NCI-H82 (cell line): ENCODE measurements at regions not wholly inside any gene's neighbourhood (a gene's known extent, or its start where the extent isn't known, plus 50 kb on each side); places are given as distances from the start of the nearest gene placed in this dataset.
A peak's percentile ranks its signal among the peaks of the same experiment; 100 is the strongest.

ENCODE experiments used
- DNase-seq: peaks from one replicate; lab custom pipeline; 2025; lab: John Stamatoyannopoulos, UW

GRCh38 chr11:116250155-116250554 is 522.6 kb downstream of the BUD13 start:
- no peak for DNase-seq

GRCh38 chr11:116249561-116249960 is 523.2 kb downstream of the BUD13 start:
- DNase-seq = no peak

- no peak for DNase-seq
Observed at GRCh38 chr11:116244889-116245288, 527.9 kb downstream of the BUD13 start.

GRCh38 chr11:116244439-116244838 is 528.3 kb downstream of the BUD13 start:
- no peak for DNase-seq

- DNase-seq = no peak
Observed at GRCh38 chr11:116243991-116244390, 528.8 kb downstream of the BUD13 start.

GRCh38 chr11:116242006-116242405 is 530.8 kb downstream of the BUD13 start:
- no peak for DNase-seq

- DNase-seq = peak; percentile 10
Observed at GRCh38 chr11:116240710-116241109, 532.1 kb downstream of the BUD13 start.

- DNase-seq = no peak
Observed at GRCh38 chr11:116239247-116239646, 533.5 kb downstream of the BUD13 start.

GRCh38 chr11:116234989-116235568 is 537.7 kb downstream of the BUD13 start:
- DNase-seq = no peak

- DNase-seq = no peak
Observed at GRCh38 chr11:116233561-116233960, 539.2 kb downstream of the BUD13 start.

GRCh38 chr11:116232364-116232828 is 540.4 kb downstream of the BUD13 start:
- DNase-seq = no peak

GRCh38 chr11:116231543-116231942 is 541.2 kb downstream of the BUD13 start:
- no peak for DNase-seq

- no peak for DNase-seq
Observed at GRCh38 chr11:116230438-116230837, 542.3 kb downstream of the BUD13 start.

- DNase-seq = no peak
Observed at GRCh38 chr11:116229236-116229970, 543.4 kb downstream of the BUD13 start.

- no peak for DNase-seq
Observed at GRCh38 chr11:116226731-116227130, 546.1 kb downstream of the BUD13 start.

- no peak for DNase-seq
Observed at GRCh38 chr11:116225784-116226585, 546.8 kb downstream of the BUD13 start.

GRCh38 chr11:116225236-116225635 is 547.6 kb downstream of the BUD13 start:
- peak; percentile 81 for DNase-seq

GRCh38 chr11:116224889-116225200 is 547.9 kb downstream of the BUD13 start:
- peak; percentile 60 for DNase-seq

- DNase-seq = peak; percentile 79
Observed at GRCh38 chr11:116224154-116224888, 548.5 kb downstream of the BUD13 start.

- peak; percentile 33 for DNase-seq
Observed at GRCh38 chr11:116221351-116221750, 551.4 kb downstream of the BUD13 start.

GRCh38 chr11:116219171-116219635 is 553.6 kb downstream of the BUD13 start:
- no peak for DNase-seq

- DNase-seq = no peak
Observed at GRCh38 chr11:116217441-116217840, 555.3 kb downstream of the BUD13 start.
